ENCODE measurements at regions not wholly inside any gene's neighbourhood (a gene's known extent, or its start where the extent isn't known, plus 50 kb on each side); places are given as distances from the start of the nearest gene placed in this dataset.
A peak's percentile ranks its signal among the peaks of the same experiment; 100 is the strongest.

- DNase-seq (ENCODE audit: low read depth, low spot score) (peak; percentile 33), FAIRE-seq (peak; percentile 92)
- Histone ChIP-seq H3K79me2 (ENCODE audit: control insufficient read depth, insufficient read depth, low read length) (no peaks in the 10 kb centered on the region), H3K9me1 (ENCODE audit: control insufficient read depth, extremely low read depth, insufficient read depth, low read length) (no peaks in the 10 kb centered on the region), H3K4me1 (ENCODE audit: control insufficient read depth, extremely low read depth, insufficient read depth, low read length) (peaks cover 12% of the 10 kb centered on the region), H3K4me2 (ENCODE audit: control insufficient read depth, extremely low read depth, insufficient read depth, low read depth, low read length) (peak overlapping the region; percentile 22), H3K4me3 (ENCODE audit: control insufficient read depth in 2 of 3, extremely low read depth in 1 of 3, insufficient read depth in 2 of 3, low read depth in 1 of 3, low read length in 3 of 3) (no peak overlapping the region), H2AFZ (ENCODE audit: control insufficient read depth, low read length) (peak overlapping the region; percentile 82), H4K20me1 (ENCODE audit: control insufficient read depth, extremely low read depth, insufficient read depth, low read length) (no peaks in the 10 kb centered on the region), H3K27ac (ENCODE audit: control insufficient read depth, insufficient read depth, low read length) (peak overlapping the region; percentile 52), H3K36me3 (ENCODE audit: control insufficient read depth in 2 of 2, extremely low read depth in 1 of 2, insufficient read depth in 2 of 2, low read length in 2 of 2) (no peaks in the 10 kb centered on the region), H3K9ac (ENCODE audit: control insufficient read depth, extremely low read depth, insufficient read depth, low read length) (peak overlapping the region; percentile 50), H3K9me3 (ENCODE audit: control insufficient read depth, low read depth, low read length) (no peaks in the 10 kb centered on the region), H3K27me3 (ENCODE audit: control insufficient read depth, extremely low read depth, insufficient read depth, low read length) (no peaks in the 10 kb centered on the region)
- TF ChIP-seq EZH2 (IDR thresholded peaks at IDR 0.05; ENCODE audit: low read length) (no peak), CTCF (optimal IDR thresholded peaks at IDR 0.05 in 1 of 3, IDR thresholded peaks at IDR 0.05 in 1 of 3, conservative IDR thresholded peaks at IDR 0.05 in 1 of 3; ENCODE audit: extremely low read depth in 1 of 3, insufficient read depth in 2 of 3, low read length in 3 of 3) (no peak)
- dilution Hi-C loops (cut with MboI; ENCODE audit: extremely low pct_ligation_motif_present, low sequenced_read_pairs): no loop called here
Observed at GRCh38 chr5:160938532-160938931, 86.5 kb upstream of the ATP10B start.

GRCh38 chr5:160937570-160937969 is 85.6 kb upstream of the ATP10B start:
- no peaks in the 10 kb centered on the region for H3K9me3 ChIP-seq (ENCODE audit: control insufficient read depth, low read depth, low read length)
- dilution Hi-C loops (cut with MboI; ENCODE audit: extremely low pct_ligation_motif_present, low sequenced_read_pairs): no loop called here
- H3K4me1 ChIP-seq (ENCODE audit: control insufficient read depth, extremely low read depth, insufficient read depth, low read length): peaks cover 12% of the 10 kb centered on the region
- no peak overlapping the region for H3K4me2 ChIP-seq (ENCODE audit: control insufficient read depth, extremely low read depth, insufficient read depth, low read depth, low read length)
- no peaks in the 10 kb centered on the region for H3K9me1 ChIP-seq (ENCODE audit: control insufficient read depth, extremely low read depth, insufficient read depth, low read length)
- H3K27me3 ChIP-seq (ENCODE audit: control insufficient read depth, extremely low read depth, insufficient read depth, low read length): no peaks in the 10 kb centered on the region
- H3K4me3 ChIP-seq (ENCODE audit: control insufficient read depth in 2 of 3, extremely low read depth in 1 of 3, insufficient read depth in 2 of 3, low read depth in 1 of 3, low read length in 3 of 3): no peak overlapping the region
- H3K79me2 ChIP-seq (ENCODE audit: control insufficient read depth, insufficient read depth, low read length): no peaks in the 10 kb centered on the region
- TF ChIP-seq CTCF (optimal IDR thresholded peaks at IDR 0.05 in 1 of 3, IDR thresholded peaks at IDR 0.05 in 1 of 3, conservative IDR thresholded peaks at IDR 0.05 in 1 of 3; ENCODE audit: extremely low read depth in 1 of 3, insufficient read depth in 2 of 3, low read length in 3 of 3) (no peak), EZH2 (IDR thresholded peaks at IDR 0.05; ENCODE audit: low read length) (no peak)
- no peak overlapping the region for H2AFZ ChIP-seq (ENCODE audit: control insufficient read depth, low read length)
- no peaks in the 10 kb centered on the region for H4K20me1 ChIP-seq (ENCODE audit: control insufficient read depth, extremely low read depth, insufficient read depth, low read length)
- no peaks in the 10 kb centered on the region for H3K36me3 ChIP-seq (ENCODE audit: control insufficient read depth in 2 of 2, extremely low read depth in 1 of 2, insufficient read depth in 2 of 2, low read length in 2 of 2)
- no peak overlapping the region for H3K9ac ChIP-seq (ENCODE audit: control insufficient read depth, extremely low read depth, insufficient read depth, low read length)
- no peak for FAIRE-seq
- H3K27ac ChIP-seq (ENCODE audit: control insufficient read depth, insufficient read depth, low read length): no peak overlapping the region
- DNase-seq (ENCODE audit: low read depth, low spot score): no peak

Measured in keratinocyte (primary cell).